Fibroblast of skin of scalp (primary cell): ENCODE measurements at regions not wholly inside any gene's neighbourhood (a gene's known extent, or its start where the extent isn't known, plus 50 kb on each side); places are given as distances from the start of the nearest gene placed in this dataset.
"Not testable (repeated sequence)": the region's sequence is repeated elsewhere in the genome, so short reads cannot be mapped to it uniquely, and the experiment has no call there.

Experiments used
- DNase-seq: peaks from one replicate; pipeline ENCODE4 v3.0.0-alpha.2; 2013

DNA sequence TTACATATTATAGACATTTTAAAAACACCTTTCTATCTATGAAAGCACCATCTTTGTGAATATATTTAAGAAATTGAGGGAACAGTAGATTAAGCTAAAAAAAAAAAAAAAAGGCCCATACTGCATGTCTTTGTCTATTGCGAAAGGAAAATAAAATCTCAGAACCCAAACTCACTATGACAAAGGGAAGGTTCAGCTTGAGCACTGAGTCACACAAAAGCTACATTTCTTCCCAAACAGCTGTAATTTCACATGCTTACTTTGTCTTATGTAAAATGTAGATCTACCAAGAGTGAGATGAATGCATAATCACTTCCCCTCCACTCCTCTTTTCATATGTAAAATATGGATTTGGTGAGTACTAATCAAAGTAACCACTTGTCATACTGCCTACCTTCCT lies 640.1 kb upstream of the KLF12 start:
- peak; percentile 74 for DNase-seq

DNA sequence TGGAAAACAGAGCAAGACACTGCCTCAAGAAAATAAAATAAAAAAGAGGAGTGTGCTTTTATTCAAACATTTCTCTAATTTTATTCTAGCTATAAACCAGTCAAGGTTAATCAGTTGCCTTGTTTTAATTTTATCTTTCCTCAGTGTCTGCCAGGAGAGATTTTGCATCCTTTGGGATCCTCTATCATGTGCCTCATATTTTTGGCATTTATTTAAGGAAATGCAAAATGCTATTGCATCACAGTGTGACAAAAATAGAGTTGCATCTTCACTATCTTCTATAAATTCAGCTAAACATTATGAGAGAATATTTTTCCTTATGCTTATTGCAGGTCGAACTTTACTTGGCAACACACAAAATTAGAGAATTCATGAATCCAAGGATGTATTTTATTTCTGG lies 639.0 kb upstream of the KLF12 start:
- DNase-seq, result no peak

DNA sequence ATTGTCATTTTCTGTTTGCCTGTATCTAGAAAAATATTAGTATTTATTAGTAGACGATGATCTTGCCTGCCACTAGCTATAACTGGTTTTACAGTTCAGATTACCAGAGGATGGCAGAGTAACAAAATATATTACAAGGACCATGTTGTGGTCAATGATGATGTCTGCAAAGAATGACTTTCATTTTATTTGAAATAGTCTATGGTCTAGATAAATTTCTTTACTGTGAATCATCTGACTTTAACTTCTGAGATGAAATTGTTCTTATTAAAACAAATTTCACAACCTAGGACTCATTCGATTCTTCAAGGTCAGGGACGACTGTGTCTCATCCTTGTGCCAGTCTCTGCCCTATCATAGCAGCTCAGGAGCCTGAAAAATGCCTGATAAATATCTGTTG lies 637.8 kb upstream of the KLF12 start:
- peak; percentile 90 for DNase-seq

DNA sequence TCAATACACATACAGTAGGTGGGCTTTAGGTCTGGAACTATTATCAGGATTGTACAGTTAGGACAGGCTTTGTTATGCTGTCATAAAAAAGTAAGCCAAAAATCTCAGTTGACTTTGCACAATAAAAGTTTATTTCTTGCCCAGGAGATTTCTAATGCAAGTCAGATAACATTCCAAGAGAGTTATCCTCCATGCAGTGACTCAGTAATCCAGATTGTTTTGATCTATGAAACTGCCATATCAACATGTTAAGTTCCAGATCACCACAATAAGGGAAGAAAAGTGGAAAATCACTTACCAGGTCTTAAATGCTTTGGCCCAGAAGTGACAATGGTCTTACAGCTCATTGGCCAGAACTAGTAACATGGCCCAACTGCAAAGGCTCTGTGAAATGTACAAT lies 636.2 kb upstream of the KLF12 start:
- peak; percentile 93 for DNase-seq

DNA sequence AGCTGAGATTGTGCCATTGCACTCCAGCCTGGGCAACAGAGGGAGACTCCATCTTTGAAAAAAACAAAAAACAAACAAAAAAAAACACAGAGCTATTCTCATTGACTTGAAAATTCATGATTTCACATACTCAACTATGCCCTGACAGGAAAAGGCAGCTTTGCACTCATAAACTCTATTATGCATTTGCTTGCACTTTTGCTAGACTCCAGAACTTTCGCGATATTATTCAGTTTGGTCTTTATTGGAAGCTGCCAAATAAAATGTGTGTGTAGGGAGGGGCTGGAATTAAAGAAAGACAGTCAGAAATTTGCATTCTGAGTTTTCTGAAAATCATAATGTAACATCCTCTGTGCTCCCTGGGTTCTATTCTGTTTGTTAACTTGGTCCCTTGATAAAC lies 635.1 kb upstream of the KLF12 start:
- DNase-seq, result no peak

DNA sequence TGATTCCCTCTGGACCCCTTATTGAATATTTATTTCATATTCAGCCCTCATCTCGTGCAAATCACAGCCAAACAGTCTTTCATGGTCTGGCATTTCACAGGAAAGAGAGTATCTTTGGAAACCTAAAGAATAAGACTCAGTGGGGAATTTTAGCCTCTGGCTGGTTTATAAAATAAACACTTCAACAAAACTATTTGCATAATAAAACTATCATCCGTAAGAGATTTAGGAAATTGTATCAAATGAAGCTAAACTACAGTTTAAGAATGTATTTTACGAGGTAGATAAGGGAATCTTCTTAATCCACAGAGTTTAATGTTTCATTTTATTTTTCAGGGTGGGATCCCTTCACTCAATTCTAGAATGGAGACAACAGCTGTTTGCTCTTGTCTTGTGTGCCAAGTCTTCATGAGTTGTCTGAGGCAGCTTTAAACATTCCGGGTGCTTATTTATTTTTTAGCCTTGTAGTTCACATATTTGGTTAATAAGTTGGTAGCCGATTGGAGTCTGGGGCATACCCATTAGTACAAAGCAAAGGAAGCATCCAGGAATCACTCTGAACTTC lies 634.4 kb upstream of the KLF12 start:
- no peak for DNase-seq

DNA sequence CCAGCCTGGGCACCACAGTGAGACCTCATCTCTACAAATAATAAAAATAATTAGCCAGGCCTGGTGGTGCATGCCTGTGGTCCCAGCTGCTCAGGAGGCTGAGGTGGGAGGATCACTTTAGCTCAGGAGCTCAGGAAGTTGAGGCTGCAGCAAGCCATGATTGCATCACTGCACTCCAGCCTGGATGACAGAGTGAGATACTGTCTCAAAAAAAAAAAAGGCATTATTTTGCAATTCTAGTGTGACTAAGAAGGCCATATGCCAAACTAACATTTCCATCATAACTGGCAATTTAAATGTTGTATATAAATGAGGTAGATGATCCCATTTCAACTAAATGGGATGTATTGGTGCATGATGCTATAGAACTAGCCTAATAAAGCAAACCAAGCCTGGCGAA lies 632.8 kb upstream of the KLF12 start:
- DNase-seq, result peak; percentile 76

DNA sequence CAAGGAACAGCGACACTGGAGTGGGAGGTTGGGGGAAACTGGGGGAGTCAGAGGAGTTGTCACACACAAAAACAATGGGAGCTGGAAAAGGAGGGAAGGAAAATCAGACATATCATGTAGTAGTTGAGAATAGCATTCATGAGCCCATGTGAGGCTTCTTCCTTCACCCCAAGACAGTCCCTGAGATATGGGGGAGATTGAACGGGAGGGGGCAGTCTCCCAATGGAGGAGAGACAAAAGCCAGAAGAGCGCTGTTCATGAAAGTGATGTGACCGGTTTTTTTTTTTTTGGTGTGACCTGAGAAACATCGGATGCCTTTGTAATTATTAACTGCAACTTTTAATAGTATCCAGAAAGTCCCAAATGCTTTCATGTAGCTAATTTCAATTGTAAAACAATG lies 631.8 kb upstream of the KLF12 start:
- no peak for DNase-seq

DNA sequence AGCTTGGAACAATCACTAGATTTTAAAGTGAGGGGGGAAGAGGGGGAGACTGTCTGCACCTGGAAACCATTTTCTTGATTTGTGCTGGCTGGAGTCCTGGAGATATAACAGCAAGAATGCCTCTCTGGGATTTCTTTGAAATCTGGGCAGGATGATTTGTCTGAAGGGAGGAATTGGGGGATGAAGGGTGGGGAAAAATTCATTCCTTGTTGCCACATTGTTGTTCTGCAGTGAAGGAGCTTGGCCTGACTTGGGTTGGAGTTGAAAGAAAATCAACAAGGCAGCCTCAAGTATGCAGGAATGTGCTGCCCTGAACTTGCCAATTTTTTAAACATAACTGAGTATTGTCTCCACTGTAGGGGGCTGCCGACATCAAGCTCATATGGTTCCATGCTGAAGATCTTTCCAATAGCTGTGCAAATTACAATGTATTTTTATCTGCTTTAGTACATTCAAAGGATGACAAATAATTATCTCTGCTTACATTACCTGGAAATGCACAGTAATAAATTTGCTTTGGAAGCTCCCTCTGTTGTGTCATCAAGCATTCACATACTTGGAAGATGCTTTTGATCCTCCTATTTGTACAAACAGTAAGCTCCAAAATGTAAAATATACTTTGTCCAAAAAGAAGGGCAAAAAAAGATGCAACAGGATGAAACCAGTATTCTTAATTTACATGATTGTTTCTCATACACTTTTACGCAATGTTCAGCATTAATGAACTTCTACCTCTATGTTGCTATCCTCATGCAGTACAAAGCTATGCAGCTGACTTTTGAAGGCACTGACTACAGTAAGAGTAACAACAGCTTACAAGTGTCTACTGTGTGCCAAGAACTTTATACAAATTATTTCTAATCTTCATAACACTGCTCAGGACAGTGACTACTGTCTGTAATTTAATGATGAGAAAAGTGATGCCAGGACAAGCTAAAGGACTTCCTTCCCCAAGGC lies 627.9 kb upstream of the KLF12 start:
- peak; percentile 95 for DNase-seq

DNA sequence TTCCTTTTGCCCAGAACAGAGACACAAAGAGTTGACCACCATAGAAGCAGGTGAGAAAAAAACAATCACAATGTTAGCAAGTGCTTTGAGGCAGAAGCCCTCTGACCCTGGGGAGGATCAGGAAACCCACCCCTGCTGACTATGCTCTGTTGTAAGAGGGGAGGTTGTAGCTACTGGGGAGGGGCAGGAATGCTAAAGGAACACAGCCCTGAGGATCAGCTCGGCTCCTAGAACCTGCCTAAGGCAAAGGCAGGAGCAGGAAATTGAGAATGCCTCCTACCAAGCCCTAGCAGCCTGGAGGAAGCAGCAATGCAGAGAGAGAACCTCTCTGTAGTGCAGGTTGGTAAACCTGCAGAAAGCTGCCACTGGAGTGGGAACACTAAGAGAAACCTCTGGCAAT lies 624.0 kb upstream of the KLF12 start:
- DNase-seq, result no peak

DNA sequence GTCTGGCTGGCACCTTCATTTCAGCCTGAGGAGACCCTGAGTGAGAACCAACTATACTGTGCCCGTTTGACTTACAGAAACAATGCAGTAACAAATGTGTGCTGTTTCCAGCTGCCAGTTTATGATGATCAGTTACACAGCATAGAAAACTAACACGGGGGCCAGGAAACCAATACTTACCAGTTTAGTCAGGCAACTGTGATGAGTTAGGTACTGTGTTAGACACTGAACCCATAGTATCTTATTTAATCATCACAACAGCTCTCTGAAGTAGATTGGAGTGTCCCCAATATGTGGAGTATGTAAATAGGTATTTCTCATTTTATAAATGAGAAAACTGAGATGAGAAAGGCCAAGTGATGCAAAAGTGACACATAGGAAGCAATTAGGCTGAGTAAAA lies 620.9 kb upstream of the KLF12 start:
- no peak for DNase-seq

DNA sequence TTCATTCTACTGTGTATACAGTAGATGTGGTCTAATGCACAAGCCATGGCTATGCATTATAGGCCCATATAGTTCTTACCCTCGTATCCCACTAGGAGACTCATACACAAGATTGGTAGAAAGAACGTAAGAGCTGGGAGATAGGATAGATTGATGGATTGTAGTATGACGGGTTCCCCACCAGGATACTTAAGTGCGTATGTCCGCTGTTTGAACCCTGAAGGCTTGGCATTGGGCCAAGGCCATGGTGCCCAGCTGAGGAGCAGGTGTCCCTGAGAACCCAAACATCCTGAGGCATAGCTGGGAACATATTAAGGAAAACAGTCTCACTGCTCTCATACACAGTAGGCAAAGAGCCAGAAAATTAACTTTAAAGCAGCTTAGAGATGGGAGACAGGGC lies 617.5 kb upstream of the KLF12 start:
- DNase-seq, result no peak

DNA sequence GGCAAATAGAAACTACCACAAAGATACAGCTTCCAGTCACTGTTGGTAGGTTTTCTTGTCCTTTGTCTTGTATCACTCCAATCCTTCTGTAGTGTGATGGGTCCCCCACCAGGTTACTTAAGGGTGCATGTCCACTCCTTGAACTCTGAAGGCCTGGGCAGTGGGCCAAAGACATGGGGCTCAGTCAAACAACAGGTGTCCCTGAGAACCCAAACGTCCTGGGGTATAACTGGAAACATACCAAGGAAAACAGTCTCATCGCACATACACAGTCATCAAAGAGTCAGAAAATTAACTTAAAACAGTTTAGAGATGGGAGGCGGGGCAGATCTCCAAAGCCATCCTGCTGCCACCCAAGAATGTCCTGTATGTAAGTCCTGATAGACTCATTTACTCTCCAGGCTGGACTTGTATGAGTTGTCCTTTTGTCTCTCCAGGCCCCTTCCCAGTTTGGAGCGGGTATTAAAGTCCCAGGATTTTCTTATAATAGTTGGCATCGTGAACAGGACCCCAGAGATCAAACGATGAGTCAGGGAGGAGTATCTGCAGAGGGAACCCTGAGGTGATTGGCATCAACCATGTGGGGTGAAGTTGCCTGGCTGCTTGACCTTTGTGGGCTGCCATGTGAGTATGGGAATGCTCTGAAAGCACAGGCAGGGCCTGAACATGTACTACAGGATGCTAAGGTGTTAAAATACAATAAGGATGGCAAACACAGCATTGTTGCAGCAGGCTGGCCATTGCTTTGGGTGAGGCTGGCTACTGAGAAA lies 613.2 kb upstream of the KLF12 start:
- no peak for DNase-seq

DNA sequence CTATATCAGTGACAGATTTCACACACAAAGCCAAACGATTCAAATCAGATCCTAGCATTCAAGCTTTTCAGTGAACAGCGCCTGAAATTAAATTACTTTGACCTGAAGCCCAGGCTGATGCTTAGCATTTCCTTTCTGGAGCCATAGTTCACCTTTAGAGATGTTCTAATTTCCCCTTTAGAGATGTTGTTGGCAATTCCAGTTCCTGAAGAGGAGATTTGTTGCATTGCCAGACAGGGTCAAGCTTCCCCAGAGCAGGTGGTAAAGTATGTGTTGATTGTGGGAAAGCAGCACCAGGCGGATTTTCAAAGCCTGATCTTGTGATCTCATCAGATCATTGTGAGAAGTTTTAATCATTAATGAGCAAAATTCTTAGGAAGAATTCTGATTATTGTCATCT lies 609.8 kb upstream of the KLF12 start:
- DNase-seq, result no peak

DNA sequence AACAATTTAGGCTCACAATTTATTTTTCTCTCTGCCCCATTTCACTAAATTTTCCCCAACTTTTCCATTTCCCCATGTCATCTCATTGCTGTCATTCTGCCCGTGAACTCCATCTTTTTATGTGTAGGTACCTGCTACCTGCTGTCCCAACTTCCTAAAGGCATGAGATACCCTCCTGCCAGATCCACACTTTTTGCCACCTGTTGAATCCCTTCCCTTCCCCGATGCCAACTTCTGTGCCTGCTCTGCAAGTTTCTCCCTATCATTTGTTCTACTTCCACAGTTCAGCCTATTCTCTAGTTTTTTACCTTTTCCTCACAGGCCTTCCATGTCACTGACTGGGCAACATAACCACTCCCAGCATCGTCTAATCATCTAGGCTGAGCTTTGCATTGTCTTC lies 607.5 kb upstream of the KLF12 start:
- DNase-seq, result no peak

DNA sequence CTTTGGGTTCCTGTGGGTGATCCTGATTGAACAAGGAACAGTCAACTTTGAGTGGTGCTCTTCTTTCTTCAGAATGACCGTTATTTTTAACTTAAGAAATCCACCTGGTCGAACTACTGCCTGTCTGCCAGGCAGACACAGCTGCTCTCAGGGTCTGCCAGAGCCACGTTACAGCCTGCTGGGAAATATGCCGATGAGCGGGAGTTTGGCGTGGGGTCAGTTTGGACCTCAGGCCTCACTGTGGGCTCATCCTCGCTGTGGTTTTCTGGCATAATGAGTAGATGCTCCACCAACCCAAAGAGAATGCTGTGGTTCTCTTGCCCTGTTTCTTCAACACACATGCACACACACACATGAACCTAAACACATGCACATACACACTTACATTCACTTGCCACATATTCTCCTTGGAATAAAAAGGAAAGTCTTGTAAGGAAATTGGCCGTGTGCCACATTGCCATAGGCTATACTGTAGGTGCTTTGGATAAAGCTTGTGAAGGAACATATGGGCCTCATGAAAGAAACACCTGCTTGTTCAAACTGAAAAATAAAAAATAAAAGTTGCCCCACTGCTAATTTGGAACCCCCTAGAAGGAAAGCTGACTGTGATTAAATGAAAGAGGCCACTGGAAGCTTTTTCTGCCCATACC lies 598.7 kb upstream of the KLF12 start:
- no peak for DNase-seq

DNA sequence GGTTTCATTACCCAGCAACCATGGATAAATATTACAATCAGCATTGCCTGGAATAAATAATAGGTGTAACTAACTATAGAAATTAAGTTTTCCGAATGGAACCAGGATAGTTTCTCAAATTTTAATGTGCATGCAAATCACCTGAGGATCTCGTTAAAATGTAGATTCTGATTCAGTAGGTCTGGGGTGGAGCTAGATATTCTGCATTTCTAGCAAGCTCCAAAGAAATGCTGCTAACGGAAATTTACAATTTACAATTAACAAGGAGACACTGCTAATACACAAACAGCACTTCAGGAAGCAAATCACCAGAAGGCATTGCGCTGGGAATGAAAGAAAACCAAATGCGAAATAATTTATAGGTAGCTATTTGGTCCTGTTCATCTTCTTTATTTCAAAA lies 597.5 kb upstream of the KLF12 start:
- no peak for DNase-seq

DNA sequence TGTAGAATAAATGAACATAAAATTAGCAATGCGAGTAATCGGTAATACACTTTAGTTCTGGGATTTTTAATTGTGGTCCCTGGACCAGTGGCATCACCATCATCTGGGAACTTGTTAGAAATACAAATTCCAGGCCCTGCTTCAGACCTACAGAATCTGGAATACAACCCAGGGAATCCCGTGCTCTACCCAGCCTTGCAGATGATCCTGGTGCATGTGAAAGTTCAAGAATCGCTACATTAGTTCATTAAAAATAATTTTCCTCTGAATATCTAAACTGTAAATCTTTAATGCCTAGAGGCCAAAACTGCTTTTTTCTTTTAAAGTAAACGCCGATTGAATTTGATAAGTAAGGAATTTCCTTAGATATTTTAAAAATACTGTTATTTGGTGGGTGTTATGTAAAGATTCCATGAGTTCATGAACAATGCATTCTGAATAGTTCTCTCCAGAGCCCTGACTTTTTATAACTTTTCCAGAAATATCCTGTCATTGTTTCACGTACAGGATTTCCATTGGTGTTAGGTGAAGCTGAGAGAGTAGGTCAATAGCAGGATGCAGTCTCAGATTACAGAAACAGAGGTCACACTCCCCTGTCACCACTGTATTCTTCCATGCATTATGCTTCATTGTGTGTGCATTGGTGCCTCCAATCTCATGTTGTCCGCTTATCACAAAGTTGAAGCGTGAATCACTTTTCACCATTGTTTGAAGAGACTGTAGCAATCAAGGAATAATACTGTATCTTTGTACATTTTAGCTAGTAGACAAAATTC lies 596.5 kb upstream of the KLF12 start:
- DNase-seq, result no peak

DNA sequence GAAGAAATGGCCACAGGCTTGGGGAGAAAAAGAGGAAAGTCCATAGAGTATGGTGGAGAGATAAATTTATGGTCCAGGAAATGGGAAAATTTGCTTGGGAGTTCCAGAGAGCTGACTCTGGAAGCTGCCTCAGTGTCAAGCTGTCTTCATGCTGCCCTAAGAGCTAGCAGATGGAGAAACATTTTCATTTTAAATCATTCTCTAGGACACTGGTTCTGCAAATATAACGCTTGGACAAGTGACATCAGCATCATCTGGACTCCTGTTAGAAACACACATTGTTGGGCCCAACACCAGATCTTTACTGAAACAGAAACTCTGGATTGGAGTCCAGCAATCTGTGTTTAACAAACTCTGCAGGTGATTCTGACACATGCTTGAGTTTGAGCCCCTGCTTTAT lies 592.0 kb upstream of the KLF12 start:
- no peak for DNase-seq

DNA sequence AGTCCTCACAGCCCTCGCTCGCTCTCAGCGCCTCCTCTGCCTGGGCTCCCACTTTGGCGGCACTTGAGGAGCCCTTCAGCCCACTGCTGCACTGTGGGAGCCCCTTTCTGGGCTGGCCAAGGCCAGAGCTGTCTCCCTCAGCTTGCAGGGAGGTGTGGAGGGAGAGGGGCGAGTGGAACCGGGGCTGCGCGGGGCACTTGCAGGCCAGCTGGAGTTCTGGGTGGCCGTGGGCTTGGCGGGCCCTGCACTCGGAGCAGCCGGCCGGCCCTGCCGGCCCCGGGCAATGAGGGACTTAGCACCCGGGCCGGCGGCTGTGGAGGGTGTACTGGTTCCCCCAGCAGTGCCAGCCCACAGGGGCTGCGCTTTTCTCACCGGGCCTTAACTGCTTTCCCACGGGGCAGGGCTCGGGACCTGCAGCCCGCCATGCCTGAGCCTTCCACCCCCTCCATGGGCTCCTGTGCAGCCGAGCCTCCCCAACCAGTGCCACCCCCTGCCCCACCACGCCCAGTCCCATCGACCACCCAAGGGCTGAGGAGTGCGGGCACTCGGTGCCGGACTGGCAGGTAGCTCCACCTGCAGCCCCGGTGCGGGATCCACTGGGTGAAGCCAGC lies 584.1 kb upstream of the KLF12 start:
- DNase-seq, result not testable (repeated sequence)

DNA sequence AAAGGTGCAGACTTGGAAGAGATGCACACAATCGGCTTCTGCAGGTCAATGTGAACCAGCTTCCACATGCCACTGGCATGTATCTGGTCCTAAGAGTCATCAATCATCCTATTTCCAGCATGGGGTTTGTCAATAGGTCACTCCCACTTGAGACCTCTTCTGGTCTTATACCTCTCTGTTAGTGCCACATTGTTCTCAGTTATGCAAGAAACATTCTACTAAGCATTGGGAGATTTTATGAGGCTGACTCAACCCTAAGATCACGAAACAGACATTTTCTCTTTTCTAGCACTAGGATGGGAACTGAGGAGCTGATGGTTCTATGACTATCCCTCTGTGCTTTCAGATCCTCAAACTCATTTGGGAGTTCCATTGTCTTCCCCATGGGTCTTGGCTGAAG lies 581.5 kb upstream of the KLF12 start:
- no peak for DNase-seq

DNA sequence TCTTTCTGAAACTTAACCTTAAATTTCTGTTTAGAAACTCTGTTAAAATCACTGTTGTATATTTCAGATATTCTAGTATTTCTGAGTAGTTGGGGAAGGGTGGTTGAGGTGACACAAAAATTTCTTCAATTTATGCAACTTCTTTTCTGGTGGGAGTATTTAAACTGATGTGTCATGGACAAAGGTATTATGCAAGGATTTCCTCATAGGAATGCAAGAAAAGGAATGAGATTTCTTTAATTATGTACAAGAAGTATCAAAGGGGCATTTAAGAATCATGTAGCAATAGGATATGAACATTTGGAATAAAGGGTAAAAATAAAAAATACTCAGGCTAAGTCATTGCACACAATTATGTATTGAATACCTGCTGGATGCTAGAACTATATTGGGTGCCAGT lies 575.8 kb upstream of the KLF12 start:
- peak; percentile 13 for DNase-seq
